HUDEP-2 (cell line): ENCODE measurements at regions not wholly inside any gene's neighbourhood (a gene's known extent, or its start where the extent isn't known, plus 50 kb on each side); places are given as distances from the start of the nearest gene placed in this dataset.

Experiments used
- DNase-seq, 76 experiments: peaks; one replicate each; lab custom pipeline; 2025; ENCODE audit not compliant: unreplicated experiment in 76 of 76; lab: John Stamatoyannopoulos, UW

DNA sequence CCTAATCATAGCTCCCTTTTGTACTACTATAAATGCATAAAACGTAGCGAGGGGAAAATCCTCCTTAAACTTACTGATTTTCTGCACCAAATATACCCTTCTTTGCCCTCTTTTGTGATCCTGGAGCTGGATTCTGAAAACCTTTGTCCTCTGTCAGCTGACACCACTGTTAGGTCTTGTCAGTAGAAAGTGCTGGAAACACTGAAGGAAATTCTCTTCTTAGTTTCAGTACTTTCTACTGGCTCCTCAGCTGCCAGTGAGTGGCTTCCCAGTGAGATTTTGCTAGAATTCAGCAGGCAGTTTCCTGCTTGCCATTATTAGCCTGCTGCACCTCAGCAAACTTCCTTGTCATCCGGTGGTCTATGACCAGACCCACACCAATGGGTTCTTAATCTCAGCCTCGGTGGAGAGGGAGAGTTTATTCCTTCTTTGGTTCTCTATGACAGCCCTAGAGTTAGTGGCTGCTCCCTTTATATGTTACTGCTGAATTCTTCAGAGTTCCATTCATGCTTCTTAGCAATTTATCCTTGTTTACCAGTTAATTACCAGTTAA is 476.2 kb downstream of the FSCB start:
- DNase-seq, result no peak

DNA sequence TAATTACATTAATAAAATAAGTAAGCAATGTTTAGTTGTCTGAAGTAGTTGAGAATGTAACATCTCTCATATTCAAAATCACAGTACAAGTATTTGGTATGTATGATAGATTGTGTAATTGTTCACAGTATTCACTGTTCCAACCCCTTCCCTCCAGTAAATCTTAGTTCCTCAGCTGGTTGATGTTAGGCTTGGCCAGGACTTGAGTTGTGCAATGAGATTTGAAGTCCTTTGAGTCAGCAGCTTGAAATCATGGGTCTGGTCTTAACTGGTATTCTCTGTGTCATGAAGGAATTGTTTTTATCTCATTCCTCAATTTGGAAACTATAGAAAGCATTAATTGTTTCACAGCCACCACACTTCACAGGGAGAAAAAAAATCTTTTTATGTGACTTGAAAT is 477.1 kb downstream of the FSCB start:
- DNase-seq, result no peak

DNA sequence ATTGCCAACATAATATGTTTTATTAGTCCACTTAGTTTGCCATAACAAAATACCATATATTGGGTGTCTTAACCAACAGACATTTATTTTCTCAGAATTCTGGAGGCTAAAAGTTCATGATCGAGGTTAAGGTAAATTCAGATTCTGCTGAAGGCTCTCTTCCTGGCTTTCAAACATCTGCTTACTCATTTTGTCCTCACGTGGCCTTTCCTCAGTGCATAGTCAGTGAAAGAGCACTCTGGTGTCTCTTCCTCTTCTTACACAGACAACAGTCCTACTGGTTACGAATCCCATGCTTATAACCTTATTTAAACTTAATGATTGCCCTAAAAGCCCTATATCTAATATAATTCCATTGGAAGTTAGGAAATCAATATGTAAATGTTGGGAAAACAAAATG is 479.7 kb downstream of the FSCB start:
- no peak for DNase-seq

DNA sequence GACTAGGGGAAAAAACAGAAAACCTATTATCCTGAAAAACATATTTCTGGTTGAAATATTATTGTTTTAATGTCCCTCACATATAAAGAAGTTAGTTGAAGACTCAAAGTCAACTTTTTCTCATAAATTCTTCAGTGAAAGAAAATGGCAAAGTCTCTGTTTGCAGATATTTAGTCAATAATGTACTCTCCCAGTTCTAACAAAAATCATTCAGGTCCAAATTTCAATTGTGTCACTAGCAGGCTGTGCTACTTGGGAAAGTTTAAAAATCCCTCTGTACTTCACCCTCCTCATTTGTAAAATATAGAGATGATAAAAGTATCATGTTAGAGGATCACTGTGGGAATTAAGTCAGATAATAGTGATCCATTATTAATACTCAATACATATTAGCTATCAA is 496.5 kb downstream of the FSCB start:
- DNase-seq, result no peak

DNA sequence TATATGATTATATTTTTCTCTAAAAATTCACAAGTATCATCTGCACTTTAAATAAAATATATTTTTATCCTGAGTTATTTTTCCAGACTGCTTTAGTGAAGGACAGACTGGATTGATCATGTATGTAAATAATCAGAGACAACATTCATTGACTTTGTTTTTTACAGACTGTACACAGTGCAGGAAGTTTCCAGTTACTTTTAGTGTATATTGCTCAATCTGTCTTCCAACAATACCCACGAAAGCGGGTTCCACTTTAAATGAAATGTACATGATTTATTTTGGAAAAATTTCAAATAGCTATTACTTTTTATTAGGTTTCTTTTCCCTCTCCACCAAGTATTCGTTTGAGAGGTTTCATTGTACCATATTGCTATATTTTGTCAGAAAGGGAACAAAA is 497.0 kb downstream of the FSCB start:
- no peak for DNase-seq

DNA sequence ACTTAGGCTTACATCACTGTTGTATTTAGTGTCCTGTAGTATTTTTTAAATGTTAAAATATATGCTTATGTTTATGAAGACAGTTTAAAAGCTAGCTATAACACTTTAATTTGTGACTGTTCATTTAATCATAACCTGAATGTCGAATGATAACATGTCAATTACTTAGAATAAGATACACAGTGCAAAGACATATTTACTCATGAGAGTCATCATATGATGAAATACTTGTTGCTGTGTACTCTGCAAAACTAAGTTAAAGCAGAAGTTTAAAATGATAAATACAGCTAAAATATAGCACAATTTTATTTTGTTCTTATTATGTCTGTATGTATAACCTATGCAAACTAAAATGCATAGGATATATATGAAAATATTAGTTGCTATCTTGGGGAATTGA is 497.4 kb downstream of the FSCB start:
- DNase-seq, result no peak

DNA sequence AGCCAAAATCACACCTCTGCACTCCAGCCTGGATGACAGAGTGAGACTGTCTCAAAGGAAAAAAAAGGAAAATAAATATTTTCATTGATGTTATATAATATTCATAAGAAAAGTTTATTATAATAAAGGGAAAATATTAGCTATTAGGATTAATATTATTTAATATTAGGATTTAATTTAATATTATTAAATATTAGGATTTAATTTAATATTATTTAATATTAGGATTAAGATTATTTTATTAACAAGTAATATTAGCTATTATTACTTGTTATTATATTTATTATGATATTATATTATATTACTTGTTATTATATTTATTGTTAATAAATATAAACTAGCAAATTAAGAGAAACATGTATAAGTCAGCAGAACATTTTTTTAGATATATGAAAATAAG is 518.1 kb downstream of the FSCB start:
- DNase-seq, result no peak

DNA sequence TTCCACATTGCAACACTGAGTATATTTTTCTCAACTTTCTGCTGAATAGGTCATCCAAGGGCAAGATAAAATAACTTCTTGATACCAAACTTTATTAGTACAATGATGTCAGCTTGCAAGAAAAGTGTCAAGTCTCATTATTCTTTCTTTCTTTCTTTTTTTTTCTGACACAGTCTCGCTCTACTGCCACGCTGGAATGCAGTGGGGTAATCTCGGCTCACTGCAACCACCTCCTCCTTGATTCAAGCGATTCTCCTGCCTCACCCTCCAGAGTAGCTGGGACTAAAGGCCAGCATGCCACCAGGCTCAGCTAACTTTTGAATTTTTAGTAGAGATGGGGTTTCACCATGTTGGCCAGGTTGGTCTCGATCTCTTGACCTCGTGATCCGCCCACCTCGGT is 523.4 kb downstream of the FSCB start:
- DNase-seq, result no peak

DNA sequence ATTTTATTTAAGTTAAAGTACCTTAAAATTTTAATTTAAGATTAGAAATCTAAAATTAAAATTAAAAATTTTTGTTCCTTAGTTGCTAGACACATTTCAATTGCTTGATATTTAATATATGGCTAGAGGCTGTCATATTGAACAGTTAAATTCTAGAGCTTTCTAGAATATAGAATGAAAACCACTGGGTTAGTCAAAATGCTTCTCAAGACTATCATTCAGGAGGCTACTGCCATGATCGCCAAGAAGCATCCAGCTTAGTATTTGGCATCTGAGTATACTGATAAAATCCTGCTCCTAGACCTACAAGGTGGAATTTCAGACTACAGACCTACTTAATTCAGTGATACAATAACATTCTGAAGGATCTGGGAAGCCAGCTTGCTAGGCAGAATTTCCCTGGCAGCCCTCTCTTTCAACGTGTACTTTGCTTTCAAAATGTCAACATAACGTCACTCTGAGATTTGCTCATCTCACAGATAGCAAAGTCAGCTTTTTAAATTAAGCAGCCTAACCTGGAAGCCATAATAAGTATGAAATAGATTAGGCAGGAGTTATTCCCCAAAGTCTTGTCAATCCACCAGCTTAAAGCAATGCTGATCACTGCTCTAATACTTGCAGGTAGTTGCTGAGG is 525.8 kb downstream of the FSCB start:
- no peak for DNase-seq

DNA sequence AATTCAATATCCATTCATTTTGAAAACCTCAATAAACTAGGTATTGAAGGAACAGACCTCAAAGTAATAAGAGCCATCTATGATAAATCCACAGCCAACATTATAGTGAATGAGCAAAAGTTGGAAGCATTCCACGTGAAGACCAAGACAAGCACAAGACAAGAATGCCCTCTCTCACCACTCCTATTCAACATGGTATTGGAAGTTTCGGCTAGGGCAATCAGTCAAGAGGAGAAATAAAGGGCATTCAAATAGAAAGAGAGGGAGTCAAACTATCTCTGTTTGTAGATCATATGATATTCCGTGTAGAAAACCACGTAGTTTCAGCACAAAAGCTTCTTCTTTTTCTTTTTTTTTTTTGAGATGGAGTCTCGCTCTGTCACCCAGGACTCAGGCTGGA is 550.3 kb downstream of the FSCB start:
- no peak for DNase-seq

DNA sequence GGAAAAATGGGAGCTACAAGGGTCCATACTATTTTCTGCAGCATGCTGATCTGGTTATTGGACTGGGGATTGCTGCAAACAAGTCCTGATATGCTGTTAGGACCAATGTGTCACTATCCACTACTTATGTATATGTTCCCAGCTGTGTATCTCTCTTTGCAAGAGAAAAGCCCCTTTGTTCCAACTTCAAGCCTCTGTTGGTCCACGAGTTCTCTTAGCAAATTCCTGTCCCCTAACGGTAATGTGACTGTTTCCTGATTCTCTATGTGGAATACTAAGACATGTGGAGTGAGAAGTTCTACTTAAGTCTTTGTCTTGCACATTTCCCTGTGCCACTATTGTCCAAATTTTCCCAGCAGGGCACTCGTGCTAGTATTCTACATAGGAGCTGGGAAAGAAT is 557.7 kb downstream of the FSCB start:
- no peak for DNase-seq

DNA sequence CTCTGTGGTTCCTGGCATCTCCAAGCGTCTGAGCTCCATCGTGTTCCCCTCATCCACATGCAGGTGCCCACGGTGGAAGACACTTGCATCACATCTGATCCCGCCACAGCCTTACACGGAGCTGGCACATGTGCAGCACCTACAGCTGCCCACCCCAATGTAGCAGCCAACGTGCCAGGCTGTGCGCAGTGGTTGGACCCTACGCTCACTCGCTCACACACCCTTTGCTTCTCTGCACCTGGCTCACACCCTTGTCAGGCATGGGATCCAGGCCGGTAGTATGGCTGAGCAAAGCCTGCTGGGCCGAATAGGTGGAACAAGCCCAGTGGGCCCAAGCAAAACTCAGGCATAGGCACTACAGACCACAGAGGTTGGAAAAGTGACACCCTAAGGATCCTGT is 567.2 kb downstream of the FSCB start:
- no peak for DNase-seq

DNA sequence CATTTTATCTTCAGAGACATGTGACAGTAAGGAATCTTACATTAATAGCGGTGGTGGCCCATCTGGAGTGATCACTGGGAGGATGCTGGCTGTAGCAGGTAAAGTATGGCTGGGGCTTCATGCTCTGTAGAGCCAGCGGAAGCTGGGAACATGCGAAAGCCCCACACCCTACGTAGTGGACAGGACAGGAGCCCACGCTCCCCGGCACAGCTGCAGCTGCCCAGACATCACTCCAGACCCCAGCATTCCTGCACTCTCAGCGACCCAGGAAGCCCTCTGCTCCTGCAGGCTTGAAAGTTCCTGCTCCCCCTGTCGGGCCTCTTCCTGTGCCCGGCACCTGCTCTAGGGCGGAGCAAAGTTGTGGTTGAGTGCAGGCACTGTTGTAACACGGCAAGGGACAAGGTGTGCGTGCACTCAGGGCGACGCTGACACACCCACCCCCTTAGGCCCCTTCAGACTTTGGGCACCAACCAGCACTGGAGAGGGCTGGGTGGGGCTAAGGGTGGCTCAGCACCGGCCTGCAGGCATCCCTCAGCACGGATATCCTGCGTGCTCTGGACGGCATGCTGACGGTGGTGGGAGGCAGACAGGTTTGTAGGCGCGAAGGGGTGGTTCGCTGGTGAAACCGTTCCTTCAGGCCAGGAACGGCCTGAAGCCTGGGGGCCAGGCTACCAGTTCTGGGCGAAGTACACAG is 568.3 kb downstream of the FSCB start:
- no peak for DNase-seq

DNA sequence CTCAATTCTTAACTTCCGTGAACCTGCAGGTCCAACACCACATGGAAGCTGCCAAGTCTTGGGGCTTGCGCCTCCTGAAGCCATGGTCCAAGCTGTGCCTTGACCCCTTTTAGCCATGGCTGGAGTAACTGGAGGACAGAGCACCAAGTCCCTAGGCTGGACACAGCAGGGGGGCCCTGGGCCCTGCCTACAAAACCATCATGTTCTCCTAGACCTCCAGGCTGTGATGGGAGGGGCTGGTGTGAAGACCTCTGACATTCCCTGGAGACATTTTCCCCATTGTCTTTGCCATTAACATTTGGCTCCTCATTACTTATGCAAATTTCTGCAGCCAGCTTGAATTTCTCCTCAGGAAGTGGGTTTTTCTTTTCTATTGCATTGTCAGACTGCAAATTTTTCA is 570.1 kb downstream of the FSCB start:
- no peak for DNase-seq

DNA sequence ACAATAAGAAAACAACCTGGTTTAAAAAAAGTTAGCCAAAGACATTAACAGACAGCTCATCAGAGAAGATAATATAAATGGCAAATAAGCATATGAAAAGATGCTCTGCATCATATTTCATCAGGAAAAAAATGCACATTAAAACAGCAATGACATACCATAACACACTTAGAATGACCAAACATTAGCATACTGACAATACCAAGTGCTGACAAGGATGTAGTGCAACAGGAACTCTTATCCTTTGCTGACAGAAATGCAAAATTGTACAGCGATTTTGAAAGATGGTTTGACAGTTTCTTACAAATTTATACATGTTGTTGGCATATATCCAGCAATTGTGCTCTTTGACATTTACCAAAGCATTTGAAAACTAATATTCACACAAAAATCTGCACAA is 573.0 kb downstream of the FSCB start:
- DNase-seq, result no peak

DNA sequence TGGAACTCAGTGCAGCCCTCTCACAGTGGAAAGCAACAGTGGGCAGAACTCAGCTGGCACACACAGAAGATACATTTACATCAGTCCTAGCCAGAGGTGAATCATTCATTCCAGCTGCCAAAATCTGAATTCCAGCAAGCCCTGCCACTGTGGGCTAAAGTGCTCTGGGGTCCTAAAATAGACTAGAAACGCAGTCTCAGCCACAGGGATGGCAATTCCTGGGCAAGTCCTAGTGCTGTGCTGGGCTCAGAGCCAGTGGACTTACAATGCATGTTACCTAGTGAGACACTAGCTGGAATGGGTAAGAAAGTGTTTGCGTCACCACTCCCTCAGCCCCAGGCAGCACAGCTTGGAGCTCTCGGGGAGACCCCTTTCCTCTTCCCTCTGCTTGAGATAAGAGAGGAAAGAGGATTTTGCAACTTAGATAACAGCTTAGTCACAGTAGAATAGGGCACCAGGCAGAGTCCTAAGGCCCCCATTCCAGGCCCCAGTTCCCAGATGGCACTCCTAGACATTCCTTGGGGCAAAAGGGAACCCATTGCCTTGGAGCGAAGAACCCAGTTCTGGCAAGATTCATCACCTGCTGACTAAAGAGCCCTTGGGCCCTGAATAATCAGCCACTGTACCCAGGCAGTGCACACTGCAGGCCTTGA is 592.9 kb downstream of the FSCB start:
- no peak for DNase-seq

DNA sequence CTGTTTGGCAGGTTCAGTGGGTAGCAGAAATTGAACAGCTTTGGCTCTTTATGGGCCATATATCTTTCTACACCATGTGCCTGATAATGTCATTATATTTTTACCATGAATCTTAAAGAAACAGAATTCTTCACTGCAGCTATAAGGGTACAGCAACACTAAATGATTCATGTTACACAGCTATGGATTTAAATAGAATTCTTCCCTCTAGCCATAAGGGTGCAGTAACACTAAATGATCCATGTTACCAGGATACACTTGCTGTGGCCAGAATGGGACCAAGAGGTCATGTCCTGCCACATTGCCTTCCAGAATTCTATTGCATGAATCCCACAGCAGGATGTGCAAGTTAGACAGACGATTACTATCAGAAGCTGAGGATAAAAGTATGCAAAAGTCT is 603.9 kb downstream of the FSCB start:
- DNase-seq, result no peak

DNA sequence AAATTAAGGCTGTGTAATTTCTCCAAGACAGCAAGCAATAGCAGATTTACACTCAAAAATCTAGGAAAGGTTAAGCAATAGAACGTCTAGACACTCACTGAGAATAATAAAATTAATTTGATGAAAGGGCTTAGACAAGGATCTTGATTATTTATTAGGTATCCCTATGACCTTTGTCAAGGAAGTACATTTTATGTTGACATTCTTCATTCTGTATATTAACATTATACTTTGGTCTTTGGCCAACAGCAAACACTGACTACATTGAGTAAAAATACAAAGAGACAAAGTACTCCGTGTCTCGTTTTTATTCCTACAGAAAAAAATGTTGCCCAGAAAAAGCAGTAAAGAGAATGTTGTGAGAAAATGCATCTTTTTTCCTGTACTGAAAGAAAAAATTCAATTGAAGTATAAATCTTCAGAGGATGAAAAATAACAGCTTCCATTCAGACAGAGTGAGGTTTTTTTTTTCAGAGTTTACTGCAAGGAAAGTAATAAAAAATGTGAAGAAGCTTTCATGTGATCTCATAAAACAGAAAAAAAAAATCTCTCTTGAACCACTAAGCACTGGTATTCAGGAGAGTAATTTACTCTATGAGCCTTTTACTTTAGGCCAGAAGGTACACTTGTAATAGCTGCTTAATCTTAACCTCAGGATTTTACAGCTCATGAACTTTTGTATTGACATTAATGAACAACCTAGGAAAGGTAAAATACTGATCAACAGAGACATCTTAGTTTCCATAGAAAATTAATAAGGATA is 605.0 kb downstream of the FSCB start:
- DNase-seq, result no peak

DNA sequence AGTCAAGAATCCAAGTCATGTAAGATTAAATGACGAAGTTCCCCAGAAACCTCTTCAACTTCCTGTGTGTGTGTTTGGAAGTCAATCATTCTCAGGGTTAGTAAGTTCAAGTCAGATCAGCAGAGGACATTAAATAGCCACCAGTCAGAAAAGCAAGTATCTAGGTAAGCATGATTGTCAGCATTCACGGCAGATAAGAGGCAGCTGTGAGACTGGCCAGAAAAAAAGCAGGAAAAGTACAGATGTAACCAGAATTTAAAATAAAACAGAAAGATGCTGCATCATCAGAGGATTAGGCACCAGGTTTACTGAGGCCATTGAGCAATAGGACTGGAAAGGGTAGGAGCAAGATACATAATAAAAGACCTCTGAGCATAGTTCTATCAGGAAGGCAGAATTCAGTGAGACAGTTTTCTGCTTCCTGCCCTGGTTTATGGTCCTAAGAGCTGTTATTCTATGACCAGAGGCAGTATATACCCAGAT is 606.9 kb downstream of the FSCB start:
- DNase-seq, result no peak

DNA sequence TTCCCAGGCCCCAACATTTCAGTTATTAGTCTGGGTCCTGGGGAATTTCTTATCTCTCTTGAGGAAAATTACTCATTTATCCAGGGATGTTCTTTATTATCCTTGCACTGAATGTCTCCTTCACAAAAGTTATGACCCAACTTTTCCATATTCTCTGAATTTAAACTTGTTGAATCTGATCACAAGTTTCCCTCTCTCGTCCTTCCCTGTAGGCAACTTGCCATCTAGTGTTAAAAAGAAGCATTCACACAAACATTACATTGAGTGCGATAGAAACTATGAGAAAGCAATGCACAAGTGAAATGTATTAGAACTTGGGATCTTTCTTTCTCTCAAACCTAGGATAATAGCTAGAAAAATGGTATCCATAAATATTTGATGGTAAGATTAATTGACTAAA is 608.4 kb downstream of the FSCB start:
- DNase-seq, result no peak

DNA sequence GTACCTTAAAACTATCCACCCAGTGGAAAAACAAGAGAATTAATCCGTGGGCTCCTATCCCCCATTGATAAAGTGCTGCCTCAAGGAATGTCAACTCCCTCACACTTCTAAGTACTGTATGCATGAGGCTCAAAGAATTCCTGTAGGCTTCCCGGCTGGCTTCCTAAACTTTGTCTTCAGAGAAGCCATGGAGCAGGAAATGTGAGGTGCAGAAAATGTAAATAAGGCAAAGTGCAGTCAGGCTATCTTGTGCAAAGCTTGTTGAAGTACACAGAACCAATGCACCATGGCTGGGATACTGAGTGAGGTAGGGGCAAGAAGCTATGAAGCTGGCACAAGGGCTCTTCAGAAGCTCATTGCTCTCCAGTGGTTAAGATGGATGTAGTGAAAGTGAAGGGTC is 611.0 kb downstream of the FSCB start:
- DNase-seq, result no peak
